Liver (tissue), 8 donors: ENCODE measurements at regions not wholly inside any gene's neighbourhood (a gene's known extent, or its start where the extent isn't known, plus 50 kb on each side); places are given as distances from the start of the nearest gene placed in this dataset.

Experiments used
- DNase-seq: peaks from one replicate; pipeline ENCODE4 v3.0.0-alpha.2; 2017; ENCODE audit warnings: low spot score
- H3K27ac ChIP-seq, 2 donors: one replicate each; pipeline ENCODE4 v1.7.0; 2013; ENCODE audit warnings: inconsistent platforms in 2 of 2, low read length in 2 of 2, control low read depth in 1 of 2, low read depth in 1 of 2, mild to moderate bottlenecking in 1 of 2
- H3K27me3 ChIP-seq, 4 donors: one replicate each; pipeline versions ENCODE4 v1.6.1 to v1.7.0; 2013; ENCODE audit warnings: low read length in 3 of 4, inconsistent platforms in 1 of 4, mild to moderate bottlenecking in 1 of 4, moderate library complexity in 1 of 4; ENCODE audit not compliant: control insufficient read depth in 4 of 4, insufficient read depth in 4 of 4
- H3K36me3 ChIP-seq, 4 donors: one replicate each; pipeline versions ENCODE4 v1.6.1 to v1.7.0; 2013; ENCODE audit warnings: low read length in 3 of 4, mild to moderate bottlenecking in 3 of 4, low read depth in 1 of 4, moderate library complexity in 1 of 4; ENCODE audit not compliant: control insufficient read depth in 4 of 4, insufficient read depth in 3 of 4
- H3K4me1 ChIP-seq, 4 donors: one replicate each; pipeline versions ENCODE4 v1.6.1 to v1.7.0; 2013; ENCODE audit warnings: low read length in 3 of 4, mild to moderate bottlenecking in 3 of 4, moderate library complexity in 1 of 4; ENCODE audit not compliant: control insufficient read depth in 4 of 4, insufficient read depth in 4 of 4
- H3K4me3 ChIP-seq, 3 donors: one replicate each; pipeline versions ENCODE4 v1.6.1 to v1.7.0; 2013; ENCODE audit warnings: low read length in 3 of 3, control low read depth in 1 of 3, low read depth in 1 of 3, mild to moderate bottlenecking in 1 of 3
- H3K9ac ChIP-seq, 2 donors: one replicate each; pipeline ENCODE4 v1.7.0; 2013; ENCODE audit warnings: low read length in 2 of 2, mild to moderate bottlenecking in 2 of 2, moderate library complexity in 2 of 2, control low read depth in 1 of 2, low read depth in 1 of 2
- H3K9me3 ChIP-seq, 4 donors: one replicate each; pipeline versions ENCODE4 v1.6.1 to v1.7.0; 2013; ENCODE audit warnings: low read length in 3 of 4; ENCODE audit not compliant: control insufficient read depth in 4 of 4
- ATF3 ChIP-seq: IDR thresholded peaks from 2 replicates; pipeline ENCODE4 v1.6.1; 2016; ENCODE audit warnings: antibody characterized with exemption
- CTCF ChIP-seq: fragments of 150-350 bp; IDR thresholded peaks from 2 replicates; pipeline ENCODE4 v1.5.1; 2017; ENCODE audit warnings: improper control_type of control experiment, low read depth, low read length; ENCODE audit not compliant: missing input control
- EGR1 ChIP-seq, 2 donors: IDR thresholded peaks; 2 replicates each; pipeline ENCODE4 v1.6.1; 2016 to 2018; ENCODE audit warnings: antibody characterized with exemption in 2 of 2, low read depth in 2 of 2
- FOXA1 ChIP-seq: IDR thresholded peaks from 2 replicates; pipeline ENCODE4 v1.6.1; 2016; ENCODE audit warnings: antibody characterized with exemption
- GABPA ChIP-seq, 2 donors: IDR thresholded peaks in 1 of 2; conservative IDR thresholded peaks in 1 of 2; 2 replicates each; pipeline ENCODE4 v1.6.1; 2016; ENCODE audit warnings: antibody characterized with exemption in 2 of 2, mild to moderate bottlenecking in 1 of 2, moderate library complexity in 1 of 2
- HNF4A ChIP-seq, 2 donors: conservative IDR thresholded peaks; 2 replicates each; pipeline ENCODE4 v1.6.1; 2016; ENCODE audit warnings: antibody characterized with exemption in 2 of 2, mild to moderate bottlenecking in 2 of 2
- HNF4G ChIP-seq: IDR thresholded peaks from 2 replicates; pipeline ENCODE4 v1.6.1; 2016; ENCODE audit warnings: antibody characterized with exemption
- JUND ChIP-seq, 2 donors: IDR thresholded peaks; 2 replicates each; pipeline ENCODE4 v1.6.1; 2016; ENCODE audit warnings: antibody characterized with exemption in 2 of 2
- MAX ChIP-seq: IDR thresholded peaks from 2 replicates; pipeline ENCODE4 v1.6.1; 2016; ENCODE audit warnings: antibody characterized with exemption
- NR2F2 ChIP-seq: IDR thresholded peaks from 2 replicates; pipeline ENCODE4 v1.6.1; 2016; ENCODE audit warnings: antibody characterized with exemption
- RAD21 ChIP-seq, 2 donors: IDR thresholded peaks; 2 replicates each; pipeline ENCODE4 v1.6.1; 2016; ENCODE audit warnings: antibody characterized with exemption in 2 of 2, mild to moderate bottlenecking in 2 of 2
- REST ChIP-seq: IDR thresholded peaks from 2 replicates; pipeline ENCODE4 v1.6.1; 2016; ENCODE audit warnings: antibody characterized with exemption, mild to moderate bottlenecking
- RXRA ChIP-seq, 2 donors: IDR thresholded peaks; 2 replicates each; pipeline ENCODE4 v1.6.1; 2017 to 2018; ENCODE audit warnings: antibody characterized with exemption in 2 of 2, mild to moderate bottlenecking in 1 of 2
- SP1 ChIP-seq: IDR thresholded peaks from 2 replicates; pipeline ENCODE4 v1.6.1; 2018; ENCODE audit warnings: antibody characterized with exemption, mild to moderate bottlenecking
- TAF1 ChIP-seq: conservative IDR thresholded peaks from 2 replicates; pipeline ENCODE4 v1.6.1; 2016; ENCODE audit warnings: antibody characterized with exemption, mild to moderate bottlenecking
- YY1 ChIP-seq: IDR thresholded peaks from 2 replicates; pipeline ENCODE4 v1.6.1; 2016; ENCODE audit warnings: antibody characterized with exemption, mild to moderate bottlenecking
- ZBTB33 ChIP-seq: IDR thresholded peaks from 2 replicates; pipeline ENCODE4 v1.6.1; 2016; ENCODE audit warnings: antibody characterized with exemption
- WGBS: extraction: QIAGEN DNeasy Blood & Tissue Kit; methylation state at CpG from one replicate; pipeline ENCODE4 v1.1.7; 2013; 5-methylcytosine and 5-hydroxymethylcytosine counted together
- donor health status: healthy.
- donor health status: healthy.
- donor health status: healthy.
- donor health status: healthy.
- donor health status: healthy.

GRCh38 chr14:38867561-38868150 is 235.4 kb downstream of the SEC23A start:
- H3K27ac ChIP-seq = no peak overlapping the region
- H3K4me1 ChIP-seq = peaks cover 1 to 21% (median 19%) of the 10 kb centered on the region in 4 donors
- WGBS = 27% methylated on average over 5 of the region's 5 CpGs
- peak; percentile 61 for DNase-seq
- no peaks in the 10 kb centered on the region for H3K9me3 ChIP-seq
- no peaks in the 10 kb centered on the region for H3K36me3 ChIP-seq
- H3K4me3 ChIP-seq = no peak overlapping the region
- H3K9ac ChIP-seq = no peak overlapping the region
- no peak for TF ChIP-seq ATF3
- no peak for TF ChIP-seq FOXA1
- peak; percentile 92 to 96 for TF ChIP-seq RAD21 (IDR thresholded peaks at IDR 0.05)
- TF ChIP-seq TAF1 = no peak
- no peak for TF ChIP-seq REST
- no peak for TF ChIP-seq NR2F2
- no peak for TF ChIP-seq MAX
- TF ChIP-seq RXRA (IDR thresholded peaks at IDR 0.05) = no peak
- TF ChIP-seq HNF4G = no peak
- TF ChIP-seq EGR1 (IDR thresholded peaks at IDR 0.05; ENCODE audit: low read depth in 2 of 2) = no peak
- TF ChIP-seq SP1 = no peak
- peak; percentile 71 for TF ChIP-seq CTCF
- no peak for TF ChIP-seq JUND (IDR thresholded peaks at IDR 0.05)
- TF ChIP-seq HNF4A (conservative IDR thresholded peaks at IDR 0.05) = no peak
- TF ChIP-seq YY1 = peak; percentile 63
- TF ChIP-seq GABPA (IDR thresholded peaks at IDR 0.05 in 1 of 2, conservative IDR thresholded peaks at IDR 0.05 in 1 of 2) = no peak
- TF ChIP-seq ZBTB33 = no peak
- peaks cover 0 to 2% (median 0%) of the 10 kb centered on the region in 4 donors for H3K27me3 ChIP-seq
